Neural crest cell (in vitro differentiated cells): ENCODE measurements at regions not wholly inside any gene's neighbourhood (a gene's known extent, or its start where the extent isn't known, plus 50 kb on each side); places are given as distances from the start of the nearest gene placed in this dataset.
"Not testable (repeated sequence)": the region's sequence is repeated elsewhere in the genome, so short reads cannot be mapped to it uniquely, and the experiment has no call there.

Experiments
- DNase-seq: peaks from one replicate; pipeline ENCODE4 v3.0.0; 2021; ENCODE audit warnings: low read depth, mixed read lengths, low spot score
- H3K27ac Mint-ChIP-seq: one replicate; pipeline ENCODE4 v1.8.0; 2021; ENCODE audit warnings: mild to moderate bottlenecking, mixed read lengths; ENCODE audit not compliant: unreplicated experiment
- H3K27me3 Mint-ChIP-seq: 2 replicates; pipeline ENCODE4 v1.8.0; 2021; ENCODE audit warnings: low read depth, mild to moderate bottlenecking, mixed read lengths
- H3K36me3 Mint-ChIP-seq: 2 replicates; pipeline ENCODE4 v1.8.0; 2021; ENCODE audit warnings: low read depth, mild to moderate bottlenecking, mixed read lengths
- H3K4me1 Mint-ChIP-seq: 2 replicates; pipeline ENCODE4 v1.8.0; 2021; ENCODE audit warnings: mixed read lengths
- H3K4me3 Mint-ChIP-seq: one replicate; pipeline ENCODE4 v1.8.0; 2021; ENCODE audit warnings: mild to moderate bottlenecking, mixed read lengths
- H3K9me3 Mint-ChIP-seq: 2 replicates; pipeline ENCODE4 v1.8.0; 2021; ENCODE audit warnings: mixed read lengths
- TF ChIP-seq, protein P1 (sequence below): fragments of 200-600 bp; sonication (generic); conservative IDR thresholded peaks from 2 replicates; pipeline ENCODE4 v1.5.0; 2021; ENCODE audit warnings: antibody characterized with exemption, mild to moderate bottlenecking

DNA sequence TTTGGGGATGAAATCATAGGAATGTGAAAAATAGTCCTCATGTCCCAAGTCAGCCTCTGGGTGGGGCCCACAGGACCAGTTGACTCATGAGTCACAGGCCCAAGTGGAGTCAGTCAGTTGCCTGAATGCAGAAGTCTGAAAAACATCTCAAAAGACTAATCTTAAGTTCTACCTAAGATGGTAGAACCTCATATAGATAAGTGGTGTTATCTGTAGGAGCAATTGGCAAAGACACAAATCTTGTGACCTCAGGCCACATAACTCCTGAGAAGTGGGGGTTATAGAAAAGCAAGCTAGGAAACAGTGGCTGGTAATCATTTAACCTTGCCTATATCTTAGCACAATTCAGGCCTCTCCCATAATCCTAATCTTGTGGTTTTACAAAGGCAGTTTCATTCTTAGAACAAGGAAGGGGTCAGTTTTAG lies 257.1 kb upstream of the SPOPL start:
- TF ChIP-seq, protein P1, sequence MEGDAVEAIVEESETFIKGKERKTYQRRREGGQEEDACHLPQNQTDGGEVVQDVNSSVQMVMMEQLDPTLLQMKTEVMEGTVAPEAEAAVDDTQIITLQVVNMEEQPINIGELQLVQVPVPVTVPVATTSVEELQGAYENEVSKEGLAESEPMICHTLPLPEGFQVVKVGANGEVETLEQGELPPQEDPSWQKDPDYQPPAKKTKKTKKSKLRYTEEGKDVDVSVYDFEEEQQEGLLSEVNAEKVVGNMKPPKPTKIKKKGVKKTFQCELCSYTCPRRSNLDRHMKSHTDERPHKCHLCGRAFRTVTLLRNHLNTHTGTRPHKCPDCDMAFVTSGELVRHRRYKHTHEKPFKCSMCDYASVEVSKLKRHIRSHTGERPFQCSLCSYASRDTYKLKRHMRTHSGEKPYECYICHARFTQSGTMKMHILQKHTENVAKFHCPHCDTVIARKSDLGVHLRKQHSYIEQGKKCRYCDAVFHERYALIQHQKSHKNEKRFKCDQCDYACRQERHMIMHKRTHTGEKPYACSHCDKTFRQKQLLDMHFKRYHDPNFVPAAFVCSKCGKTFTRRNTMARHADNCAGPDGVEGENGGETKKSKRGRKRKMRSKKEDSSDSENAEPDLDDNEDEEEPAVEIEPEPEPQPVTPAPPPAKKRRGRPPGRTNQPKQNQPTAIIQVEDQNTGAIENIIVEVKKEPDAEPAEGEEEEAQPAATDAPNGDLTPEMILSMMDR, result no peak
- Mint-ChIP-seq H3K36me3 (no peaks in the 10 kb centered on the region), H3K9me3 (no peaks in the 10 kb centered on the region), H3K27ac (no peak overlapping the region), H3K27me3 (no peaks in the 10 kb centered on the region), H3K4me1 (no peaks in the 10 kb centered on the region), H3K4me3 (no peak overlapping the region)
- no peak for DNase-seq

DNA sequence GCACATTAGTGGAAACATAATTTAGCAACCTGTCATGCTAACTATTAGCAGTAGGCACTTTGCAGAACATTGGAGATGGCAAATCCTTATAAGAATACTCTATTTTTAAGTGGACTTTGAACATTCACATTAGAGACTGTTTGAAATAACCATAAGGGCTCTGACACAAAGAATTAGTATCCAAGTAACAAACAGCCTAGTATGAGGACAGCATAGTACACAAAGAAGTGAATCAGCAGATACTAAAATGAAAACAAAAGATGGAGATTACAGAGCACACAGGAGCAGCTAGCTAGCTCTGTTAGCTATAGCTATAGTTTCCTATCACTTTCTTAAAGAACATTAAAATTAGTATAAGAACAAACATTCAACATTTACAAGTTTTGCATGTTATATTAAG lies 256.3 kb upstream of the SPOPL start:
- no peaks in the 10 kb centered on the region for H3K9me3 Mint-ChIP-seq
- H3K4me3 Mint-ChIP-seq, result no peak overlapping the region
- DNase-seq, result no peak
- TF ChIP-seq, protein P1, result no peak
- H3K27me3 Mint-ChIP-seq, result no peaks in the 10 kb centered on the region
- H3K4me1 Mint-ChIP-seq, result no peaks in the 10 kb centered on the region
- H3K36me3 Mint-ChIP-seq, result no peaks in the 10 kb centered on the region
- no peak overlapping the region for H3K27ac Mint-ChIP-seq

DNA sequence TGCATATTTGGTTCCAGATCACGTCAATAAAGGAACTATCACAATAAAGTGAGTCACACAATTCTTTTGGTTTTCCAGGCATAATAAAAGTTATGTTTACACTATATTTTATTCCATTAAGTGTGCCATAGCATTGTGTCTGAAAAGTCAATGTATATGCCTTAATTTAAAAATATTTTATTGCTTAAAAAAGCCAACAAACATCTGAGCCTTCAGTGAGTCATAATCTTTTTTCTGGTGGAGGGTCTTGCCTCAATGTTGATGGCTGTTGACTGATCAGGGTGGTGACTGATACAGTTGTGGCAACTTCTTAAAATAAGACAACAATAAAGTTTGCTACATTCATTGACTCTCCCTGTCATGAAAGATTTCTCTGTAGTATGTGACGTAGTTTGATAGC lies 254.3 kb upstream of the SPOPL start:
- Mint-ChIP-seq H3K36me3 (no peaks in the 10 kb centered on the region), H3K9me3 (no peaks in the 10 kb centered on the region), H3K4me1 (no peaks in the 10 kb centered on the region), H3K27me3 (no peaks in the 10 kb centered on the region), H3K27ac (no peak overlapping the region), H3K4me3 (no peak overlapping the region)
- TF ChIP-seq, protein P1, result no peak
- no peak for DNase-seq

DNA sequence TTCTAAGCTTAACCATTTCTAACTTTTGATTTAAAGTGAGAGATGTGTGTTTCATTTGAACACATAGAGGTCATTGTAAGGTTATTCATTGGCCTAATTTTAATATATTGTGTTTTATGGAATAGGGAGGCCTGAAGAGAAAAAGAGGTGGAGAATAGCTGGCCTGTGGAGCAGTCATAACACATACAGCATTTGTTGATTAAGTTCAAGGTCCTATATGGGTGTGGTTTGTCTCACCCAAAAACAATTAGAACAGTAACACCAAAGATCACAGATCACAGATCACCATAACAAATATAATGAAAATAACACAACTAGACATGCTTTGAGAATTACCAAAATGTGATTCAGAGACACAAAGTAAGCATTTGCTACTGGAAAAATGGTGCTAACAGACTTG lies 252.4 kb upstream of the SPOPL start:
- Mint-ChIP-seq H3K27ac (no peak overlapping the region), H3K36me3 (no peaks in the 10 kb centered on the region), H3K9me3 (peaks cover under 1% of the 10 kb centered on the region), H3K27me3 (no peaks in the 10 kb centered on the region), H3K4me3 (no peak overlapping the region), H3K4me1 (no peaks in the 10 kb centered on the region)
- DNase-seq, result no peak
- TF ChIP-seq, protein P1, result no peak

DNA sequence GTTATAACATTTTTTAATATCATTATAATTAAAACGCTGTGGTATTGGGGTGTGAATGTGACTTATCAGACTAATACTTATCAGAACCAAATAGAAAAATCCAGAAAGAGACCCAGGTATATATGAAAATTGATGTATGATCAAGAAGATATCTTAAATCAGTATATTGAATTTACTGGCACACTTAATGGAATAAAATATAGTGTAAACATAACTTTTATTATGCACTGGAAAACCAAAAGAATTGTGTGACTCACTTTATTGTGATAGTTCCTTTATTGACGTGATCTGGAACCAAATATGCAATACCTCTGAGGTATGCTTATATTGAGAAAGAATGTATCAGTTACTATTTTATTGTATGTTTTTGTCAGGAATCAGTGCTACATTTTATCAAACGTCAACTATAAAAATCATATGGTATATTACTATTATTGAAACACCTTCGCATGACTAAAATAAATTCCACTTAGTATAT lies 250.7 kb upstream of the SPOPL start:
- H3K4me1 Mint-ChIP-seq, H3K36me3 Mint-ChIP-seq, H3K27ac Mint-ChIP-seq, H3K4me3 Mint-ChIP-seq, H3K27me3 Mint-ChIP-seq, H3K9me3 Mint-ChIP-seq, DNase-seq: not testable (repeated sequence)

DNA sequence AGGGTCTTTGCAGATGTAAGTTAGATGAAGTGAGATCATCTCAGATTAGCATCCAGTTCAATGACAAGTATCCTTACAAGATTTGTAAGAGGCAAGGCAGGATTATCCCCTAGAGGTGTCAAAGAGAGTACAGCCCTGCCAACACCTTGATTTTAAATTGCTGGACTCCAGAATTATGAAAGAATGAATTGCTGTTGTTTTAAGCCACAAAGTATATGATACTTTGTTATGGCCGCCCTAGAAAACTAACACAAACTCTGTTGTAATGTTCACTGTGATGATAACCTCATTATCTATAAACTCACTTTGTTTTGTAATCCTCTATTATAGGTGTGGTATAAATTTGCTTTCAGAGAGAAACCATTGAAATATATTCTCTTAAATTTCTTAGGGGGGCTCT lies 249.0 kb upstream of the SPOPL start:
- Mint-ChIP-seq H3K27ac (no peak overlapping the region), H3K36me3 (peaks cover 4% of the 10 kb centered on the region), H3K4me3 (no peak overlapping the region), H3K4me1 (no peaks in the 10 kb centered on the region), H3K27me3 (no peaks in the 10 kb centered on the region), H3K9me3 (peaks cover 5% of the 10 kb centered on the region)
- TF ChIP-seq, protein P1, result no peak
- DNase-seq, result no peak
